Type B pancreatic cell (in vitro differentiated cells): ENCODE measurements at regions not wholly inside any gene's neighbourhood (a gene's known extent, or its start where the extent isn't known, plus 50 kb on each side); places are given as distances from the start of the nearest gene placed in this dataset.
"Not testable (repeated sequence)": the region's sequence is repeated elsewhere in the genome, so short reads cannot be mapped to it uniquely, and the experiment has no call there.

ENCODE experiments used
- DNase-seq: peaks from one replicate; pipeline ENCODE4 v3.0.0; 2021; ENCODE audit warnings: mixed read lengths; ENCODE audit not compliant: unreplicated experiment; ENCODE audit errors: extremely low spot score
- H3K27ac Mint-ChIP-seq: 2 replicates; pipeline ENCODE4 v1.8.0; 2021; ENCODE audit warnings: mild to moderate bottlenecking, mixed read lengths
- H3K27me3 Mint-ChIP-seq: 2 replicates; pipeline ENCODE4 v1.8.0; 2021; ENCODE audit warnings: mixed read lengths
- H3K36me3 Mint-ChIP-seq: 2 replicates; pipeline ENCODE4 v1.8.0; 2021; ENCODE audit warnings: mixed read lengths
- H3K4me1 Mint-ChIP-seq: one replicate; pipeline ENCODE4 v1.8.0; 2021; ENCODE audit warnings: mixed read lengths; ENCODE audit not compliant: unreplicated experiment
- H3K4me3 Mint-ChIP-seq: 2 replicates; pipeline ENCODE4 v1.8.0; 2021; ENCODE audit warnings: mild to moderate bottlenecking, mixed read lengths
- H3K9me3 Mint-ChIP-seq: 2 replicates; pipeline ENCODE4 v1.8.0; 2021; ENCODE audit warnings: mixed read lengths
- CTCF ChIP-seq: fragments of 200-600 bp; sonication (generic); conservative IDR thresholded peaks from 2 replicates; pipeline ENCODE4 v1.5.0; 2021; ENCODE audit warnings: antibody characterized with exemption, mild to moderate bottlenecking

GRCh38 chr7:57651006-57651405 is 201.0 kb downstream of the ZNF716 start:
- no peak for TF ChIP-seq CTCF
- DNase-seq, result no peak
- Mint-ChIP-seq H3K4me1 (no peaks in the 10 kb centered on the region), H3K27ac (no peak overlapping the region), H3K36me3 (no peaks in the 10 kb centered on the region), H3K9me3 (peaks cover 9% of the 10 kb centered on the region), H3K27me3 (no peaks in the 10 kb centered on the region), H3K4me3 (no peak overlapping the region)

- not testable (repeated sequence) for H3K27me3 Mint-ChIP-seq, H3K27ac Mint-ChIP-seq, H3K9me3 Mint-ChIP-seq, H3K4me3 Mint-ChIP-seq, DNase-seq, H3K36me3 Mint-ChIP-seq, H3K4me1 Mint-ChIP-seq
Measured at GRCh38 chr7:57651611-57652010, 201.6 kb downstream of the ZNF716 start.

GRCh38 chr7:57653262-57653830 is 203.4 kb downstream of the ZNF716 start:
- Mint-ChIP-seq H3K27ac (no peak overlapping the region), H3K4me3 (no peak overlapping the region), H3K9me3 (peaks cover 9% of the 10 kb centered on the region), H3K27me3 (no peaks in the 10 kb centered on the region), H3K36me3 (no peaks in the 10 kb centered on the region), H3K4me1 (no peaks in the 10 kb centered on the region)
- no peak for TF ChIP-seq CTCF
- DNase-seq, result no peak

- not testable (repeated sequence) for H3K36me3 Mint-ChIP-seq, H3K9me3 Mint-ChIP-seq, H3K4me3 Mint-ChIP-seq, H3K4me1 Mint-ChIP-seq, DNase-seq, H3K27ac Mint-ChIP-seq, H3K27me3 Mint-ChIP-seq
Measured at GRCh38 chr7:57655156-57655871, 205.3 kb downstream of the ZNF716 start.

GRCh38 chr7:57659226-57659625 is 209.2 kb downstream of the ZNF716 start:
- DNase-seq, H3K4me3 Mint-ChIP-seq, H3K27ac Mint-ChIP-seq, H3K9me3 Mint-ChIP-seq, H3K27me3 Mint-ChIP-seq, H3K4me1 Mint-ChIP-seq, H3K36me3 Mint-ChIP-seq: not testable (repeated sequence)

- not testable (repeated sequence) for H3K27me3 Mint-ChIP-seq, H3K4me1 Mint-ChIP-seq
Measured at GRCh38 chr7:57676928-57677327, 227.0 kb downstream of the ZNF716 start.

GRCh38 chr7:57685418-57685817 is 235.4 kb downstream of the ZNF716 start:
- Mint-ChIP-seq H3K9me3 (no peaks in the 10 kb centered on the region), H3K27ac (no peak overlapping the region), H3K4me3 (no peak overlapping the region), H3K4me1 (no peaks in the 10 kb centered on the region), H3K36me3 (no peaks in the 10 kb centered on the region), H3K27me3 (no peaks in the 10 kb centered on the region)
- DNase-seq, result no peak
- no peak for TF ChIP-seq CTCF

More at GRCh38 chr7:57676928-57677327, 227.0 kb downstream of the ZNF716 start:
- H3K9me3 Mint-ChIP-seq, H3K4me3 Mint-ChIP-seq, H3K36me3 Mint-ChIP-seq, DNase-seq, H3K27ac Mint-ChIP-seq: not testable (repeated sequence)
